GM18909 (cell line): ENCODE measurements at regions not wholly inside any gene's neighbourhood (a gene's known extent, or its start where the extent isn't known, plus 50 kb on each side); places are given as distances from the start of the nearest gene placed in this dataset.
"Not testable (repeated sequence)": the region's sequence is repeated elsewhere in the genome, so short reads cannot be mapped to it uniquely, and the experiment has no call there.

ENCODE experiments used
- ATAC-seq: cut with Tn5 transposase; IDR thresholded peaks from one replicate; pipeline ENCODE4 v1.9.1; 2021; ENCODE audit warnings: mild to moderate bottlenecking; ENCODE audit not compliant: unreplicated experiment, poor library complexity

DNA sequence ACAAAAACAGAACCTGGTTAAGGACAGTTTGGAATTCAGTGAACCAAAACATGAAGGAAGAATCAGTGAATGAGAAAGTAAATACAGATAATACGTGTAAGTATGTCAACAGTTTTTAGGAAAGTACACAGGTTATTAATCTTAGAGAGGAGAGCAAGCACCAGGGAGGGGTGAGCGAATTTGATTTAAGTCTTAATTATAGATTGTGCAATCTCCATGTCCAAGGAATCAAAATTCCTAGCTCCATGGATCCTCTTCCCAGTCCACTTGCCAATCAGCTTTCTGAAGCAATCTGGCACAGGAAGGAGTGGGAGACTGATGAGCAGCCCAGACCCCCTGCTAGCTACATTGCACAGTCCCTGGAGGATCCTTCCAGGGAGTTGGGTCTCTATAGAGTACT lies 346.4 kb downstream of the SETD4 start:
- no peak for ATAC-seq

DNA sequence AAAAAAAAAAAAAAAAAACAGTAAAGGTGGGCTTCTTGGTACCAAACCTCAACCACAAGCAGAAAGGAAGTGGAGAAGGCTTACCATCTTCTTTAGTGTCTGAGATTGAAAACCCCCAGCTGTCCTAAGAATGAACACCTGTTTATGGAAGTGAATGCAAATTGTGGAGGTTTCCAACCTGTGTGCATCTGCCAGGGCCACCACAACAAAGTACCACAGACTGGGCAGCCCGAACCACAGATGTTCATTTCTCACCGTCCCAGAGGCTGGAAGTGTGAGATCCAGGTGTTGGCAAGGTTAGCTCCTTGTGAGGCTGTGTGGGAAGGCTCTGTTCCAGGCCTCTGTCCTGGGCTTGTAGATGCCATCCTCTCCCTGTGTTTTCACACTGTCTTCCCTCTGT lies 348.7 kb downstream of the SETD4 start:
- ATAC-seq = no peak

DNA sequence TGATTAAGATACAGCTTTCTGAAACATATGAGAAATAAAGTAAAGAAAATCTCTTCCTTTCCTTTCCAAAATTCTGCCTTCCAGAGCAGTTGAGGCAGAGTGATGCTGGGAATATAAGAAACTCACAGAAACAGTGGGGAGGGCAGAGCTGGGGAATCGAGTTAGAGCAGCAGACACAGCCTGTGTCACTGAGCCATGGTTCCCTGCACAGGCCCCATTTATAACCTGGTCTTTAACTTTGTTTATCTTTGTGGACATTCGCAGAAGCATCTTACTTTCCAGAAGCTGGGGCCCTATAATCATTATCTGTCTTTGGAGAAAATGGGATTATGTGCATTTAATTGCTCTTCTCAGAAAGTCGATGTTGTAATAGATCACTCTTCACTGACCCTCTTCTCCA lies 349.1 kb downstream of the SETD4 start:
- ATAC-seq = no peak

DNA sequence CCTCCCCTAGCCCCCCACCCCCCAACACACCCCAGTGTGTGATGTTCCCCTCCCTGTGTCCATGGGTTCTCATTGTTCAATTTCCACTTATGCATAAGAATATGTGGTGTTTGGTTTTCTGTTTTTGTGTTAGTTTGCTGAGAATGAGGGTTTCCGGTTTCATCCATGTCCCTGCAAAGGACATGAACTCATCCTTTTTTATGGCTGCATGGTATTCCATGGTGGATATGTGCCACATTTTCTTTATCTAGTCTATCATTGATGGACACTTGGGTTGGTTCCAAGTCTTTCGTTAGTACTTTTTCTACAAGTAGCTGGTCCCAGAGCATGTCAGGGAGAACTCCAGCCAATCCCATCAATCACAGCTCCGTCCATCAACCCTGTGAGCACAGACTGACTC lies 350.3 kb downstream of the SETD4 start:
- not testable (repeated sequence) for ATAC-seq

DNA sequence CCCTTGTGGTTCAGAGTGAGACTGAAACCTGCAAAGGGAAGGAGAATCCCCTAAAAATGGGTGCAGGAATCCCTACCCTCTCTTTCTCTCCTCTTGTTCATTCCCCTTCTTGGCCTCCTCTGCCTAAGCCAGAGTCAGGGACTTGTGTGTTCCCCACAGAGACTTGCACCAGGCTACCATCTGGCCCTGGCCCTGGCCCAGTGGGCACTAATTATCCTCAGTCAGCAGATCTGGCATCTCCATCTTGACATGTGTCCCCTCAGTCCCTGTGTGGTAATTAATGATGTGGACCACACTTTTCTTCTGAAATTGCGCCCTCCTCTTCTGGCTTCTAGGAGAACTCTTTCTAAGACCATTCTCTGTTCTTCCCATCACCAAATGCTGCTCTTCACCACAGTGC lies 354.4 kb downstream of the SETD4 start:
- no peak for ATAC-seq

DNA sequence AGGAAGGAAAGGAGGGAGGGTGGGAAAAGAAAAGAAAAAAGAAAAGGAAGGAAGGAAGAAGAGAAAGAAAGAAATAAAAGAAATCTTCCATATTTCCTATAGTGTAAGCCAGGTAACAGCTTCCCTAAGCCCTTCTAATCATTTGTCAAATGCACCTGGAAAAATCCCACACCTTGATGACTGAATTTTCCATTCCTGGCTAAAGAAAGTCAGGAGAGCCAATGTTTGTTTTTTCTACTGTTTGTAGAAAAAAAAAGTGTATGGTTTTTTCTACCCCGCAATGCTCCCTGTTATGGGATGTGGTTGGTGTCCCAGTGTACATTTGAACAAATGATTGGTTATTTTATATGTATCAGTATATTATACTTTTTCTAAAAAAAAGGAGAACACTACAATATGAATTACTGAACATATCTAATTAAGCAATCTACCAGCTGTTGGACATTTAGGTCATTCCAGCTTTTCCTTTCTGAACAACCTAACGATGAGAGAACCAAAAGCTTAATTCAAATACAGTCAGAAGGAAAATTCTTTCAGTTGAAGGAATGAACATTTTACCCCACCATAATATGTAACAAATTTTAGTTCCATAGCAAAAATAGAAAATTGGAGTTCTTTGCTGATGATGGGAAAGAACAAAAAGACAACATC lies 355.0 kb downstream of the SETD4 start:
- no peak for ATAC-seq

DNA sequence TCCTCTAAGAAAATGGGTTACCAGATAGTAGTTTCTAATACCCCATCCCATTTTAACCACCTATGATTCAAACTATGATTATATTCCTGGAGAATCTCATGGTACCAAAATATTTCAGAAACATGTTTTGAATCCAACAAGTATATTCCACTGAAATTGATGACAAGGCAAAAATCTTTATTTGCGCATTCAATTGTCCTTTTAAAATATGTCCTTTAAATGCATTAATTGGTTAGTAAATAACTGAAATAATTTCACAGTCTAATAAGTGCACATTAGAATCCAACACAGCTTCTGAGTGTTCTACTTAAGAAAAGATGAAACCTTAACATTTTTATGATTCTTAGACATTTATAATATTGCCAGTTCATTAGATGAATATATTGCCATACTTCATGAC lies 356.6 kb downstream of the SETD4 start:
- ATAC-seq = no peak

DNA sequence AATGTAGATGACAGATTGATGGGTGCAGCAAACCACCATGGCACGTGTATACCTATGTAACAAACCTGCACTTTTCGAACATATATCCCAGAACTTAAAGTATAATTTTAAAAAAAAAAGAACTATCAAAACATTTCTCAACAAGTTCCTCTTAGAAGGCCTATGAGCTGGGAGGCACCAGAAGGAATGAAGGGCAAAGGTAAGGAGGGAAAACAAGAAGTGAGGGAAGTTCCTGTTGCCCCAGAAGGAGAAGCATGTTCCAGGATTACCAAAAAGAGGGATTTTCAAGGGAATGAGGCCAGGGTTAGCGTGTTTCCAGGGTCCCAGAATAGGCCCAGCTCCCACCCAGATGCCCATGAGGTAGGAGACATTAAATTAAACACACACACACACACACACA lies 361.0 kb downstream of the SETD4 start:
- ATAC-seq = no peak

DNA sequence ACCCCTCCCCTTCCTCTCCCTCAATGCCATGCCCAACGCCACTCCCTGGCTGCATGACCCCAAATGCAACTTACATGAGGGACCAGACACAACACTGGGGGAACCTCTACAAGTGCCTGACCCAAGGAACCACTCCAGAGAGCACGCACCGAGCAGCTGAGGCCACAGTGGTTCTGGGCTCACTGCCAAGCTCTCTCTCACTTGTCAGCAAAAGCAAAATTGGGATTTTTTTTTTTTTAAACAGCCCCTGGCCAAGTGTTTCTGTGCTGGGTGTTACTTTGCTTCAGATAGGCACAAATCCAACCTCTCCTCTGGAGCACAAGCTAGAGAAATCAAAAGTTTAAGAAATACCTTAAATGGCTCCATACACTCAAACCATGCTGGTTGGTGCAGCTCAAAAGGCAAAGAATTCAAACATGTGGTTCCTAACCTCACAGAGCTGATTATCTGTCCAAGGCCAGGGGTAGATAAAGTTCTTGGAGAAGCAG lies 363.0 kb downstream of the SETD4 start:
- no peak for ATAC-seq

DNA sequence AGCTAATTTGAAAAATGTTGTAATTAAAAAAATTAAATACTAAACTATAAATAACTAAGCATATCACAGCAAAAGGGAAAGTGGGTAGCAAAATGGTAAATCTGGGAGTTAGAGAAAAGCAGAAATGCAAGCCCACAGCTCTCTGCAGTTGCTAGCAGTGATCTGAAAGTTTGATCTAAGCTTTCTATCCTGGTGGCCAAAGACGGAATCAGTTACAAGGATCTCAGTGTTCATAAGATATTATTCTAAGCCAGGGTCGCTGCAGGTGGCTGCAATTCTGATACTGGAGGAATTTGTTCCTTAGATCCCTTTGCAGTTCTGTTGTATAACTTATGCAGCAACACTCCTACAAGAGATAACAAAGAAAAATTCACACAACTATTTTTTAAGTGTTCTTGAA lies 363.7 kb downstream of the SETD4 start:
- no peak for ATAC-seq

DNA sequence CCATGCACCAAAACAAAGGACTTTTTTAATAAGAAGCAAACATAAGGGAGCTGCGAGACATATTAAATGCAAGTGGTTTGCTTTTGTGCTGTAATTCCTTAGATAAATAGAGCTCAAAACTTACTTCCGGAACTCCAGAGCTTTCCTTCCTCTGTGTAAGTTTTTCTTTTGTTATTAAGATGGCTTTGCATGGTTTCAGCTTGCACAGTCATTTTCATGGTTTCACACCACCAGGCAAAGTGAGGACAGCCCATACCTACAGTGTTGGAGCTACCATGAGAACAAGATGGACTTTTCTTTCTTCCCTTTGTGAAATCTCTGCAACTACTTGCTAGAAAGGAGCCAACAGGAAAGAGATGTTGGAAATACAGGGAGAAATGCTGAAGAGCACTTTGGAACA lies 368.0 kb downstream of the SETD4 start:
- ATAC-seq = no peak

DNA sequence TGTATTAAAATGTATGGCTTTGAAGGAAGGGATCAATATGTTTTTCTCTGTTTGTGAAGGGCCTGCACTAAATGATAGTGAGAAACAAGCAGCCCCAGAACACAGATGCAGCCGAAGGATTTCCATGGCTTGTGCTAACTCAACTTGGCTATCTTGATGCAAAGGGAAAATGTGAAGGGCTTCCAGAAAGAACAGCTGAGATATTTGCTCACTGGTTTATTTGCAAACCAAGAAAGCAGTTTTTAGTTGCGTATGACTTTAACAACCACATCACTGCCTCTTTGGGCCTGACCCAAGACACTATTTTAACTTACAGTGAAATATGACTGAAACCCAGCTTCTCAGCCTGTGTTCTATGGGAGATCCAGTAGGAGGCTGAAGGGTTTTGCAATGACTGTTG lies 369.9 kb downstream of the SETD4 start:
- ATAC-seq = no peak

DNA sequence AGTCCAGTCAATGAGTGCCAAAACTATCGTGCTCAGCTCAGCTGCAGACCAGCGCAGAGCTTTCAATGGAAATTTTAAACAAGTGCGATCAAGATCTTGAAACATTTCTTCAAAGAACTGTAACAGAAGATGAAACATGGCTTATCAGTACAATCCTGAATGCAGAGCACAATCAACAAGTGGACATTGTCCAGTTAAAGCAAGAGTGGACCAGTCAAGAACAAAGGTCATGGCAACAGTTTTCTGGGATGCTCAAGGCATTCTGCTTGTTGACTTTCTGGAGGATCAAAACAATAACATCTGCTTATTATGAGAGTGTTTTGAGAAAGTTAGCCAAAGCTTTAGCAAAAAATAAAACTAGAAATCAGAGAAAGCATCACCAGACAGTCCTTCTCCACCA lies 374.2 kb downstream of the SETD4 start:
- no peak for ATAC-seq

DNA sequence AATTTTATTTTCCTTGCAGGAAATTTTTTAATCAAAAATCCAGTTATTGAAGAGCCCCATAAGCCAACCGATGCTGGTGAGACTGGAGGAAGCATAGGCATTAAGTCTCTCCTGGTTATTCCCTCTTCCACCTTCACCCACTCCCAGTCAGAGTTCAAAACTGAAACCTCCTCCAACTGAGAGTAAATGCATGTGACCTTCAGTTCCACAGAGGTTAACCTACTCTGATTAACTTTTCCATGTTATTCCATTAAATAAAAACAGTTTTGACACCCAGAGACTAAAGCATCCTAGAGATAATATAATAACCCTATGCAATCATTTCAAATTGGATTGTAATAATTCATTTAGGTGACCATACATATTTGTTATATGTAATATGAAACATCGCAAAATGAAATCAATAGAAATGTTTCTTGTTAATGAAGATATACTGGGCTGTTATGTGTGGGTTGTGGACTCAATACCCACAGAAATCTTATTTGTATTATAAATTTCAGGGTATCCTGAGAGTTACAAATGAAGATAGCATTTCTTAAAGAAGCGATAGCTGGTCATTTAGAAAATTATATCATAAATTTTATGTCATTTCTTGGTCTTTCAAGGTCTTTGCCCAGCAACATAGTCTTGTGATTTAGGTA lies 376.5 kb downstream of the SETD4 start:
- ATAC-seq = no peak

DNA sequence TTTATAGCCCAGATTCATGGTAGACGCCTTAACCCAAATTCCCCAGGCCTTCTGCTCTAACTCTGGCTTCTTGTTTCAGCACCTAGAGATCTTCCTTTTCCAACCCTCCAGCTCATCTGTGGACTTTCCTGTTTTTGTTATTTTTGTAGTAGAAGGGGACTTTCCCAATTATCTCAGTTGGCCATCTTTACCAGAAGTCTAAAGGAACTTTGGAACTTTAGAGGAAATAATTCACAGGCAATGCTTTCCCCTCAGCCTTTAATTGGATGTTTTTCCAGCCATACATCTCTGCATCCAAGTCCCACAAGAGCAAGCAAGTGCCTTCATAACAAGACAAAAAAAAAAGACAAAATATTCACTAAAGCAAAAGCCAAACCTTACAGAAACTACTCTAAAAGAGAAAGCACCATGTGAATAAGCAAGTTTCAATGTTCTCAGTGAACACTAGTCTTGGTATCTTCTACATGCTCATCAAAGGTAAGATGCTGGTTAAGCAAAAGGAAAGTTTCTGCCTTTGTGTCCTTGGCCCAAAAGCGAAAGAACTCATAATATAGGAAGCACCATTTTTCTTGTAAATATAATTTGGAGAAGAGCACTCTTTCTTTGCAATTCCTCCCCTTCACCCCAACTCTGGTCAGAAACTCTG lies 377.3 kb downstream of the SETD4 start:
- no peak for ATAC-seq

DNA sequence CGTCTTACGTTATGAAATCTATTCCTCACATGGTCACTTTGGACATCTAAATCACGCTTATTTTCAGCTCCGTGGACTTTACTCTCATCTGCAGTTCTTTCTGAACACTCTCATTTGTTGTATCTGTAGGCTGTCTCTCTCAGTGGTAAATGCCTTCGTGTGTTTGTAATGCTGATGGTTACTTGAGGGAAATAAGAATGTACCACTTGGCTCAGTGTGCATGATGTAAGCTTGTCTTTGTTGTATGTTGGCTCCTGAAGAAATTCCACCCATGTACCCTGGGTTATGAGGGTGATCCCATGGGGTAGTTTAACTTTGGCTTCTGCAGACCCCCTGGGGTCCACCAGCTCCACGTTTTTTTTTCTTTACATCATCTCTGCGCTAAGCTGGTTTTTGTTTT lies 378.4 kb downstream of the SETD4 start:
- no peak for ATAC-seq

DNA sequence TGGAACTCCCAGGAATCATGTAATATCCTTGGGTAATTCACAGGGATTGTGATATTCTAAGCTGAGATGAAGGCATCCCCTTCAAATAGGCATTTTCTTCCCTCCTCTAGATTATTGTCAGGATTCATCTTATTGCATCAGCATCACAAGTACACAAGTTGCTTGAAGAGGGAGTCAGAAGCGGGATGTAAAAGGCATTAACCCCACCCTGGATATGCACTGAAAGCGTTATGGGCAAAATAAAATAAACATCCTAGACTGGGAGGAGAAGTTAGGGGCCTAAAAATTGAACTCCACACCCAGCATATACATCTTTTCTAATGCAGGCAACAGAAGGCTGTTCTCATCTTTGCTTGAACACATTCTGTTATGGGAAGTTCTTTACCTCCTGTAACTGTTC lies 381.2 kb downstream of the SETD4 start:
- ATAC-seq = no peak

DNA sequence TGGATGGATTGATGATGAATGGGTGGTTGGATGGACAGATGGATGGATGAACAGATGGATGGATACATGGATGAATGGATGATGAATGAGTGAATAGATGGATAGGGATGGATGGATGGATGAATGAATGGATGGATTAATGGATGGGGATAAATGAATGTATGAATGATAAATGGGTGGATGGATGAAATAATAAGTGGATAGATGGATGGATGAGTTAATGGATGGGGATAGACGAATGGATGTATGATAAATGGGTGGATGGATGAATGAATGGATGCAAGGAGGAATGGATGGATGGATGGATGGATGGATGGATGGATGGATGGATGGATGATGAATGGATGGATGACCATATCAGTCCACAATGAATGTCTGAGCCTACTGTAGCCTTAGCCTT lies 381.9 kb downstream of the SETD4 start:
- no peak for ATAC-seq

DNA sequence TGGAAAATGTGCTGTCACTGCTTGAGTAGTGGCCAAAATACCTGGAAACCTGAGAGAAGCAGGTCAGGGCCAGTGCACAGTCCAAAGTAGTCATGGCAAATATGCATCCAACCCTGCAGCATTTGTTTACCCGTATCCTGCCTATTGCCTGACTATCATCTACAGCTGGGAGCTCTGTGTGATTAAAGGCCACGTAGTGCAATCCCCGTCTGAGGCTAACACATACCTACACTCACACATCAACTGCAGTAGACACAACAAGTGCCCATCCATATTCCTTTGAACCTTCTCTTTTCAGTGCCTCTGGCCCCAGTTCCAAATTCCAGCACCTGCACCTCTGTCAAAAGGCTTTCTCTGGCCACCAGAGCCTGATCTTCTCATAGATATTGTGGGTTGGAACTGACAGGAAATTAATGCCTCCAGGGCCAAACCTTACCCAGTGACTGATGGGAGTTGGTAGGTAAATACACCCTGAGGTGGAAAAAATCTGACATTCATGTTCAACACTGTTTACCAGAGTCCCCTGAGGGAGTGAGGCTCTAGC lies 383.0 kb downstream of the SETD4 start:
- no peak for ATAC-seq

DNA sequence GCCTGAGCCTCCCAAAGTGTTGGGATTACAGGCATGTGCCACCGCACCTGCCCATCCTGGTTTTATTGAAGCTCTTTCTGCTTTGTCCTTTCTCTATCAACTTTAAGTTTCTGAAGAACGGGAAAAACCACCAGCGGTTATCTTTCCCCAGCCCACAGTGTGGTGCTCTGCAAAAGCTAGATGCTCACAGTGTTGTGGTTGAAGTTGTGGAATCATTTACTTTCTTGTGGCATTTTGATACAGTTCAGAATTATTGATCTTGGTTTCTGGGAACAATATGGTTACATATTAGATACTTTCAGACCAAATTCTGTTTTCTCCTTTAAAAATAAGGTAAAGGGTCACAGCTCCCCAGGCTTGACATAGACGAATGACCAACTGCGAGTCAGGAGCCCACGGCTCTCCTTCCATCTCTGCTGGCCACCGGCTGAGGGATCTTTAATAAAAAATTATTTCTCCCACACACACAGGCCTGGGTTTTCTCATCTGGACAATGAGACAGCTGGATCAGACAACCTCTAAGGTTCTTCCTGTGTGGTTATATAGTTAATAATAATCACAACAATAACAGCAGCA lies 385.3 kb downstream of the SETD4 start:
- no peak for ATAC-seq

DNA sequence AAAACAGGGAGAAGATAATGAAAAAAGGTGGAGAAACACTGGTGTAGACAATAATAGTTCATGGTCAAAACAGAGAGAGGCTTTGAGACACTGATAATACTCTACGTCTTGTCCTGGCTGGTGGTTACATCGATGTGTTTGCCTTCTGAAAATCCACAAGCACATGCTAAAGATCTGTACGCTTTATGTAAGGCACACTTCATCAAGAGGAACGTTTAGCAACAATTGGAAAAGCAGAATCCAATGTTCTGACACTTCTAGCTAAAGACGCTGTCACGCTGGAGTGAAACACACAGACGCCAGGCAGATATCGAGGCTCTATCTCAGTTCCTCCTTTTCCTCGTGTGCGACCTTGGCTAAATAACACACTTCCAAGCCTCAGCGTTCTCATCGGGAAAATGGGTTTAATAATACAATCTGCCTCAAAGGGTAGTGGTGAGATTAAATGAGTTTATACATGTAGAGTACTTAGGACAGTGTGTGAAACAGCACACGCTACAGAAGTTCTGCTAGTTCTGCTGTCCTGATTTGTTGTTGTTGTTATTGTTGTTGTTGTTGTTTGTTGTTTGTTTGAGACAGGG lies 386.1 kb downstream of the SETD4 start:
- ATAC-seq = no peak
